OCI-LY1 (cell line): ENCODE measurements at regions not wholly inside any gene's neighbourhood (a gene's known extent, or its start where the extent isn't known, plus 50 kb on each side); places are given as distances from the start of the nearest gene placed in this dataset.

Experiments used
- H2AFZ ChIP-seq: fragments of 200-600 bp; sonication (generic), shearing (Covaris generic); 2 replicates; pipeline ENCODE4 v1.6.0; 2014; ENCODE audit warnings: antibody characterized with exemption, mild to moderate bottlenecking, low read length
- H3F3A ChIP-seq: fragments of 200-600 bp; sonication (generic), shearing (Covaris generic); 2 replicates; pipeline ENCODE4 v1.6.0; 2014; ENCODE audit warnings: mild to moderate bottlenecking, antibody characterized with exemption, low read length, moderate library complexity; ENCODE audit not compliant: insufficient read depth
- H3K27ac ChIP-seq: fragments of 200-600 bp; sonication (generic); 2 replicates; pipeline ENCODE4 v1.5.1; 2014; ENCODE audit warnings: low read length, mixed run types, mild to moderate bottlenecking, low read depth; ENCODE audit not compliant: poor library complexity, severe bottlenecking
- H3K27me3 ChIP-seq: fragments of 200-600 bp; sonication (generic); 2 replicates; pipeline ENCODE4 v1.6.0; 2014; ENCODE audit warnings: antibody characterized with exemption, mild to moderate bottlenecking, low read length, moderate library complexity; ENCODE audit not compliant: insufficient read depth
- H3K36me3 ChIP-seq: fragments of 200-600 bp; sonication (generic); 2 replicates; pipeline ENCODE4 v1.6.1; 2014; ENCODE audit warnings: mild to moderate bottlenecking, antibody characterized with exemption, low read length, moderate library complexity, mixed read lengths; ENCODE audit not compliant: insufficient read depth
- H3K4me1 ChIP-seq: fragments of 200-600 bp; sonication (generic); 2 replicates; pipeline ENCODE4 v1.5.1; 2014; ENCODE audit warnings: mild to moderate bottlenecking, low read length, moderate library complexity; ENCODE audit not compliant: insufficient read depth, severe bottlenecking
- H3K4me2 ChIP-seq: fragments of 200-600 bp; sonication (generic), shearing (Covaris generic); 2 replicates; pipeline ENCODE4 v1.6.1; 2014; ENCODE audit warnings: low read length
- H3K4me3 ChIP-seq: fragments of 200-600 bp; sonication (generic); 2 replicates; pipeline ENCODE4 v1.5.1; 2014; ENCODE audit warnings: low read length, low read depth, mild to moderate bottlenecking, mixed read lengths; ENCODE audit not compliant: poor library complexity, severe bottlenecking
- H3K79me2 ChIP-seq: fragments of 200-600 bp; shearing (Covaris generic); 2 replicates; pipeline ENCODE4 v1.6.1; 2016; ENCODE audit warnings: mixed run types, low read length, mixed read lengths; ENCODE audit not compliant: insufficient read depth
- H3K9ac ChIP-seq: fragments of 200-600 bp; sonication (generic), shearing (Covaris generic); 2 replicates; pipeline ENCODE4 v1.6.1; 2014; ENCODE audit warnings: mild to moderate bottlenecking, low read length, mixed read lengths
- H3K9me2 ChIP-seq: fragments of 200-600 bp; sonication (generic), shearing (Covaris generic); 2 replicates; pipeline ENCODE4 v1.6.1; 2014; ENCODE audit warnings: low read depth, mild to moderate bottlenecking, low read length, mixed read lengths
- H3K9me3 ChIP-seq: fragments of 200-600 bp; shearing (Covaris generic); 2 replicates; pipeline ENCODE4 v1.6.1; 2014; ENCODE audit warnings: low read length, mixed read lengths
- H4K20me1 ChIP-seq: fragments of 200-600 bp; sonication (generic), shearing (Covaris generic); 2 replicates; pipeline ENCODE4 v1.6.0; 2016; ENCODE audit warnings: mild to moderate bottlenecking, low read length; ENCODE audit not compliant: insufficient read depth
- EZH2 ChIP-seq: fragments of 200-600 bp; sonication (generic), shearing (Covaris generic); IDR thresholded peaks from 2 replicates; pipeline ENCODE4 v1.8.0; 2017; ENCODE audit warnings: borderline replicate concordance, mixed run types, mild to moderate bottlenecking, antibody characterized with exemption, low read length, moderate library complexity, mixed read lengths
- TF ChIP-seq, protein P1 (sequence below): fragments of 200-600 bp; sonication (generic), shearing (Covaris generic); IDR thresholded peaks from 2 replicates; pipeline ENCODE4 v1.5.1; 2017; ENCODE audit warnings: mild to moderate bottlenecking, antibody characterized with exemption, low read length, moderate library complexity, mixed read lengths

DNA sequence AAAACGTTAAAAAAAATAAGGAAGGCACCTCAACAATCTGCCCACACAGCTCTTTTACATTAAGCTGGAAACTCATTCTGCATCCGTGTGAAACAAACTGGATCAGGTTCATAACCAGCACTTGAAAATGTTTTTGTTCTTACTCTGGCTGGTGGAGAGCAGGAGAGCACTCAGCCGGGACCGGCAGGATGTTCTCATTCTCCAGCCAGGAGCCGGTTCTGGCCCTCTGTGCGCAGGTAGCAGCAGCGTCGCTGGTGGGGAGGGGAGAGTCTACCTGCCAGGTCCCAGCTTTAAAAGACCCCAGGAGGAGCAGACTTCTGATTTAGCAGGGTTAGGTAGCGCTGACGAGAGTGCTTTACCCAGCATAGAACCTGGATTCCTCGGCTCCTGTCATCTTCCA lies 834.9 kb upstream of the SALL3 start:
- Histone ChIP-seq H3K9me2 (no peaks in the 10 kb centered on the region), H3K4me1 (no peaks in the 10 kb centered on the region), H3K9me3 (no peaks in the 10 kb centered on the region), H3K27ac (no peak overlapping the region), H3K9ac (no peak overlapping the region), H3K79me2 (no peaks in the 10 kb centered on the region), H3K27me3 (no peaks in the 10 kb centered on the region), H3K4me2 (no peak overlapping the region), H2AFZ (no peak overlapping the region), H4K20me1 (no peaks in the 10 kb centered on the region), H3K36me3 (no peaks in the 10 kb centered on the region), H3F3A (no peaks in the 10 kb centered on the region), H3K4me3 (no peak overlapping the region)
- TF ChIP-seq EZH2 = no peak
- TF ChIP-seq, protein P1, sequence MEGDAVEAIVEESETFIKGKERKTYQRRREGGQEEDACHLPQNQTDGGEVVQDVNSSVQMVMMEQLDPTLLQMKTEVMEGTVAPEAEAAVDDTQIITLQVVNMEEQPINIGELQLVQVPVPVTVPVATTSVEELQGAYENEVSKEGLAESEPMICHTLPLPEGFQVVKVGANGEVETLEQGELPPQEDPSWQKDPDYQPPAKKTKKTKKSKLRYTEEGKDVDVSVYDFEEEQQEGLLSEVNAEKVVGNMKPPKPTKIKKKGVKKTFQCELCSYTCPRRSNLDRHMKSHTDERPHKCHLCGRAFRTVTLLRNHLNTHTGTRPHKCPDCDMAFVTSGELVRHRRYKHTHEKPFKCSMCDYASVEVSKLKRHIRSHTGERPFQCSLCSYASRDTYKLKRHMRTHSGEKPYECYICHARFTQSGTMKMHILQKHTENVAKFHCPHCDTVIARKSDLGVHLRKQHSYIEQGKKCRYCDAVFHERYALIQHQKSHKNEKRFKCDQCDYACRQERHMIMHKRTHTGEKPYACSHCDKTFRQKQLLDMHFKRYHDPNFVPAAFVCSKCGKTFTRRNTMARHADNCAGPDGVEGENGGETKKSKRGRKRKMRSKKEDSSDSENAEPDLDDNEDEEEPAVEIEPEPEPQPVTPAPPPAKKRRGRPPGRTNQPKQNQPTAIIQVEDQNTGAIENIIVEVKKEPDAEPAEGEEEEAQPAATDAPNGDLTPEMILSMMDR = no peak

DNA sequence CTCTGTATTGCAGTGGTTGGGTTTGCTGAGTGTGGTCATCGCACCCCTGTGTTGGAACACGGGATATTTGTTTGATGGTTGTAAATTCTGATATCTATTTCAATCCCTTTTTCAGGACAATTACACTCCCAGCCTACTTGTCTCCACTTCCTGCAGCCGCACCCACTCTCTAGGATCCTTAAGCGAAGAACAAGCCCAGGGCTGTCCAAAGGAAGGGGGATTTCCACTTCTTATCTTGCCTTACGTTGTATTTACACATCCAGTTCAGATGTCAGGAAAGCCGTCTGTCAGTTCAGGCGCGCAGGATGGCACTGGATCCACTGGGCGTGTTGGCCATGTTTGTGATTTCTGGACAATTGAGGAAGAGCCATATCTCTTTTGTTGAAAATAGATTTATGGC lies 834.5 kb upstream of the SALL3 start:
- Histone ChIP-seq H3K79me2 (no peaks in the 10 kb centered on the region), H3K9me2 (no peaks in the 10 kb centered on the region), H4K20me1 (no peaks in the 10 kb centered on the region), H3F3A (no peaks in the 10 kb centered on the region), H3K4me3 (no peak overlapping the region), H3K36me3 (no peaks in the 10 kb centered on the region), H3K4me1 (no peaks in the 10 kb centered on the region), H3K4me2 (no peak overlapping the region), H3K9me3 (no peaks in the 10 kb centered on the region), H3K27me3 (no peaks in the 10 kb centered on the region), H2AFZ (no peak overlapping the region), H3K27ac (no peak overlapping the region), H3K9ac (no peak overlapping the region)
- TF ChIP-seq, protein P1 = no peak
- no peak for TF ChIP-seq EZH2

DNA sequence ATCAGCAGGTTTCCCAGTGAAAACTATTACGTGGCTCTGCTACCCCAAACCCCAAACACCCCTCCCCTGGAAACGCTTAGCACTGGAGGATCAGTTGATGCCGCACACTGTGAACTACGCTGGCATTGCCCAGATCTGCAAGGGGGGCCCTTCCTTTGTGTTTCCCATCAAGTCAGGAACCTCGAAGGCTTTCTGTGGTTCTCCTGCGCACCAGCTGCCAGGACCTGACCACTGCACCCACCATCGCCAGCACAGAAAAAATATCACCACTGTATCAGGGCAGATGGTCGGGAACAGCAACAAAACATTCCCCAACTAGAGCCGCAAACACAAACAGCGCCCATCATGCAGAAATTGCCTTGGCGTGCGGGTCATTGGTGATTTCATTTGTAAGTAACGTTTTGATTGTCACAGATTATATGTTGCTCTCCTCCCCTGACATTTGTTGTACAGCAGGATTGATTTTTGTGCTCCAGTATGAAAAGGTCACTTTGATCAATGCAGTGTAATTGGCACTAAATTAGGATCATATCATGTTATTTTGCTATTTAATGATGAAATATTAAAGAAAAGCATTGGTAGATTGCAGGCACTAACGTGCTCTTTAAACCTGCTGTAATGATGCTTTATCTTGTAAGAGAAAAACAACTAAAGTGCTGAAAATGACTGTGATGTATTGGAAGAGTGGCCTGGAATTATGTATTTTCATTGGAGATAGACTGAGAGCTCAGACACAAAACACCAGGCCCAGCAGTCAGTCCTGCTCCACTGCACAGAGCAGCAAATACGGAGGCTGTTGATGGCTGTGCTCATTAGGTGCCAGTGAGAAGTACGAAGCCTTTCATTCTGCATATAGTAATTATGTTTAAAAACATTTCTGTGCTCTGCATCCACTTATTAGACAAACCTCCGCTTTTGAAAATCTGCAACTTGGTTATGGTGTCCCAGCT lies 833.2 kb upstream of the SALL3 start:
- Histone ChIP-seq H3K36me3 (no peaks in the 10 kb centered on the region), H3F3A (no peaks in the 10 kb centered on the region), H3K9ac (no peak overlapping the region), H3K27me3 (no peaks in the 10 kb centered on the region), H3K4me2 (no peak overlapping the region), H4K20me1 (no peaks in the 10 kb centered on the region), H3K79me2 (no peaks in the 10 kb centered on the region), H3K4me3 (no peak overlapping the region), H3K27ac (no peak overlapping the region), H3K9me2 (no peaks in the 10 kb centered on the region), H3K9me3 (no peaks in the 10 kb centered on the region), H3K4me1 (no peaks in the 10 kb centered on the region), H2AFZ (no peak overlapping the region)
- TF ChIP-seq EZH2 = no peak
- TF ChIP-seq, protein P1 = no peak
